Hepatocyte (in vitro differentiated cells): ENCODE measurements at regions not wholly inside any gene's neighbourhood (a gene's known extent, or its start where the extent isn't known, plus 50 kb on each side); places are given as distances from the start of the nearest gene placed in this dataset.

Source experiments
- DNase-seq: peaks from one replicate; pipeline ENCODE4 v3.0.0-alpha.2; 2016; ENCODE audit warnings: low spot score
- H2AFZ ChIP-seq: fragments of 200-600 bp; sonication (generic); 2 replicates; pipeline ENCODE4 v1.6.0; 2016; ENCODE audit warnings: antibody characterized with exemption, mild to moderate bottlenecking
- H3K27ac ChIP-seq: fragments of 200-600 bp; sonication (generic); 2 replicates; pipeline ENCODE4 v1.5.1; 2016; ENCODE audit warnings: mild to moderate bottlenecking
- H3K27me3 ChIP-seq: fragments of 200-600 bp; sonication (generic); 2 replicates; pipeline ENCODE4 v1.6.1; 2016
- H3K36me3 ChIP-seq: fragments of 200-600 bp; sonication (generic); replicated peaks from 2 replicates; pipeline ENCODE4 v1.5.1; 2016; ENCODE audit warnings: low read depth; ENCODE audit not compliant: insufficient read depth
- H3K4me1 ChIP-seq: fragments of 200-600 bp; sonication (generic); 2 replicates; pipeline ENCODE4 v1.5.1; 2016; ENCODE audit warnings: mild to moderate bottlenecking, moderate library complexity; ENCODE audit not compliant: insufficient read depth
- H3K4me2 ChIP-seq: fragments of 200-600 bp; sonication (generic); 2 replicates; pipeline ENCODE4 v1.6.0; 2016
- H3K4me3 ChIP-seq: fragments of 200-600 bp; sonication (generic); 2 replicates; pipeline ENCODE4 v1.5.1; 2016; ENCODE audit warnings: mild to moderate bottlenecking
- H3K79me2 ChIP-seq: fragments of 200-600 bp; sonication (generic); 2 replicates; pipeline ENCODE4 v1.6.0; 2017; ENCODE audit warnings: mild to moderate bottlenecking
- H3K9me2 ChIP-seq: fragments of 200-600 bp; sonication (generic); replicated peaks from 2 replicates; pipeline ENCODE4 v1.6.0; 2017; ENCODE audit warnings: mild to moderate bottlenecking; ENCODE audit not compliant: insufficient read depth
- H3K9me3 ChIP-seq: fragments of 200-600 bp; sonication (generic); 2 replicates; pipeline ENCODE4 v1.5.1; 2016; ENCODE audit warnings: low read depth, mild to moderate bottlenecking
- H4K20me1 ChIP-seq: fragments of 200-600 bp; sonication (generic); 2 replicates; pipeline ENCODE4 v1.6.0; 2016; ENCODE audit warnings: mild to moderate bottlenecking; ENCODE audit not compliant: insufficient read depth, poor library complexity, severe bottlenecking
- CTCF ChIP-seq: fragments of 200-600 bp; sonication (generic); IDR thresholded peaks from 2 replicates; pipeline ENCODE4 v1.5.1; 2016; ENCODE audit warnings: antibody characterized with exemption, mild to moderate bottlenecking; ENCODE audit not compliant: poor library complexity
- EZH2 ChIP-seq: fragments of 200-600 bp; sonication (generic); IDR thresholded peaks from 2 replicates; pipeline ENCODE4 v1.6.1; 2016; ENCODE audit warnings: antibody characterized with exemption, mild to moderate bottlenecking, borderline replicate concordance
- EZH2phosphoT487 ChIP-seq: fragments of 200-600 bp; sonication (generic); IDR thresholded peaks from one replicate; pipeline ENCODE4 v1.6.1; 2018; ENCODE audit warnings: antibody characterized with exemption, mild to moderate bottlenecking, low read depth, moderate library complexity; ENCODE audit not compliant: unreplicated experiment, severe bottlenecking
- WGBS: methylation state at CpG from one replicate; pipeline ENCODE4 v1.1.6; 2016; ENCODE audit warnings: low lambda C conversion rate; ENCODE audit errors: missing lambda C conversion rate; 5-methylcytosine and 5-hydroxymethylcytosine counted together

GRCh38 chr12:16482726-16483125 is 123.2 kb downstream of the LMO3 start:
- H2AFZ ChIP-seq: no peak overlapping the region
- no peak for DNase-seq
- H3K9me3 ChIP-seq: no peaks in the 10 kb centered on the region
- H4K20me1 ChIP-seq: no peaks in the 10 kb centered on the region
- H3K9me2 ChIP-seq: no peaks in the 10 kb centered on the region
- no peak overlapping the region for H3K4me2 ChIP-seq
- H3K4me1 ChIP-seq: no peaks in the 10 kb centered on the region
- TF ChIP-seq CTCF (no peak), EZH2phosphoT487 (no peak), EZH2 (no peak)
- H3K36me3 ChIP-seq: no peaks in the 10 kb centered on the region
- no peak overlapping the region for H3K4me3 ChIP-seq
- no peaks in the 10 kb centered on the region for H3K79me2 ChIP-seq
- no peaks in the 10 kb centered on the region for H3K27me3 ChIP-seq
- 93% methylated on average over 4 of the region's 4 CpGs for WGBS
- H3K27ac ChIP-seq: no peak overlapping the region

- Histone ChIP-seq H3K9me2 (no peaks in the 10 kb centered on the region), H3K4me2 (no peak overlapping the region), H3K36me3 (no peaks in the 10 kb centered on the region), H3K27me3 (no peaks in the 10 kb centered on the region), H3K9me3 (no peaks in the 10 kb centered on the region), H3K79me2 (no peaks in the 10 kb centered on the region), H2AFZ (no peak overlapping the region), H3K4me3 (no peak overlapping the region), H4K20me1 (no peaks in the 10 kb centered on the region), H3K4me1 (peaks cover 6% of the 10 kb centered on the region), H3K27ac (peak overlapping the region; percentile 13)
- DNase-seq: no peak
- WGBS: 91% methylated on average over 4 of the region's 4 CpGs
- no peak for TF ChIP-seq EZH2
- no peak for TF ChIP-seq CTCF
- no peak for TF ChIP-seq EZH2phosphoT487
These were observed 113.7 kb downstream of the LMO3 start for GRCh38 chr12:16492240-16492639.

DNA sequence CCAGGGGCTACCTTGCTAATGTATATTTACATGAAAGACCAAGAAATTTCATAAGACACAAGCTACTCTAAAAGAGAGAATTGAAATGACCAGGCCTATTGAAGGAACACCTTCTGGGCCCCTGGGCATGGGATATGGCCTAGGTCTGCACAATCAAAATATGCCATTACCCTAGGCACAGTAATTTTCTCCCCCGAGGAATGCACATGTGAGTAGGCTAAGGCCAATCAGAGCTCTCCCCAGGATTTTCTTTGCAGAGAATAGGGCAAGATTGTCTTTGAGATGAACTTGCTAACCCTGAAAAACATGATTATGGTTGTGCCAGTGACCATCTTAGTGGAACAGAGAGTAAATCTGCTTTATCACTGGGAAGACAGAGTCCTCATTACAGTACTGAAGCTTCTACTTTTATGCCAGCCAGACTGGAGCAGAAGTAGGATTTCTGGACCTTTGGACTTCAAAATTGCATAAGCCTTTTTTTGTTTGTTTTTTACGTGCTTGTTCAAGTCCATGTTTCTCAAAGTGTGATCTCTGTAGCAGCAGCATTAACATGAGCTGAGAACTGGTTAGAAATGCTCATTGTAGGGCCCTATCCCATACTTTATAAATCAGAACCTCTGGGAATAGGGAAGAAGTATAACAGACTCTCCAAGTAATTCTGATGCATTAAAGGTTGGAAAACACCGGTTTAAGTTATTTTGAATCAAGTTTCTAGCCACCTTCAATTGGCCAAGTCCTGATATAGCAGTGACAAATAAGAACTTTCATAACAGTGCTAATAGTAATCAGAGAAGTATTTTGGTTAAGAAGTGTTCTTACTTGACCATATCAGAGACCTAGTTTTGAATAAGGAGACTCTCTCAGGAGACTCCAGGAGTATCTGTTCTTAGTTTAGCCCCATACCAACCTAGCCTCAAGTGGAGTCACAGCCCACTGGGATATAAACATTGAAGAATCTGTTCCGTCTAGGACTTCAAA is 112.9 kb downstream of the LMO3 start:
- TF ChIP-seq EZH2: no peak
- TF ChIP-seq CTCF: no peak
- TF ChIP-seq EZH2phosphoT487: no peak
- H3K27ac ChIP-seq: peak overlapping the region; percentile 44

More for the DNA sequence above, 112.9 kb downstream of the LMO3 start:
- H3K4me3 ChIP-seq: no peak overlapping the region
- H2AFZ ChIP-seq: no peak overlapping the region
- 85% methylated on average over 4 of the region's 4 CpGs for WGBS
- H3K79me2 ChIP-seq: no peaks in the 10 kb centered on the region
- H3K9me2 ChIP-seq: no peaks in the 10 kb centered on the region
- no peaks in the 10 kb centered on the region for H4K20me1 ChIP-seq
- H3K27me3 ChIP-seq: no peaks in the 10 kb centered on the region
- no peaks in the 10 kb centered on the region for H3K36me3 ChIP-seq
- H3K4me1 ChIP-seq: peaks cover 6% of the 10 kb centered on the region
- no peak overlapping the region for H3K4me2 ChIP-seq
- no peaks in the 10 kb centered on the region for H3K9me3 ChIP-seq
- peak; percentile 31 for DNase-seq
